KMS-11 (cell line): ENCODE measurements at regions not wholly inside any gene's neighbourhood (a gene's known extent, or its start where the extent isn't known, plus 50 kb on each side); places are given as distances from the start of the nearest gene placed in this dataset.

Experiments used
- H2AFZ ChIP-seq: fragments of 200-600 bp; sonication (generic); 2 replicates; pipeline ENCODE4 v1.6.1; 2016; ENCODE audit warnings: antibody characterized with exemption, mixed run types, low read depth
- H3K27ac ChIP-seq: fragments of 200-600 bp; sonication (generic); 2 replicates; pipeline ENCODE4 v1.6.1; 2016; ENCODE audit warnings: mild to moderate bottlenecking, mixed run types
- H3K27me3 ChIP-seq: fragments of 200-600 bp; sonication (generic); 2 replicates; pipeline ENCODE4 v1.6.1; 2017; ENCODE audit warnings: mild to moderate bottlenecking, low read depth, mixed run types, moderate library complexity; ENCODE audit not compliant: insufficient read depth
- H3K36me3 ChIP-seq: fragments of 200-600 bp; sonication (generic); 2 replicates; pipeline ENCODE4 v1.6.1; 2017; ENCODE audit warnings: mild to moderate bottlenecking, mixed run types; ENCODE audit not compliant: insufficient read depth
- H3K4me1 ChIP-seq: fragments of 200-600 bp; sonication (generic); 2 replicates; pipeline ENCODE4 v1.6.1; 2016; ENCODE audit warnings: mild to moderate bottlenecking, low read depth, mixed run types; ENCODE audit not compliant: poor library complexity, severe bottlenecking
- H3K4me2 ChIP-seq: fragments of 200-600 bp; sonication (generic); 2 replicates; pipeline ENCODE4 v1.7.0; 2016; ENCODE audit warnings: mild to moderate bottlenecking, mixed run types
- H3K4me3 ChIP-seq: fragments of 200-600 bp; sonication (generic); IDR thresholded peaks from 2 replicates; pipeline ENCODE4 v1.6.1; 2017; ENCODE audit warnings: low read depth, low read length, mixed read lengths; ENCODE audit not compliant: insufficient read depth
- H3K79me2 ChIP-seq: fragments of 200-600 bp; sonication (generic); 2 replicates; pipeline ENCODE4 v1.6.1; 2016; ENCODE audit warnings: low read depth, mixed run types; ENCODE audit not compliant: insufficient read depth
- H3K9ac ChIP-seq: fragments of 200-600 bp; sonication (generic); 2 replicates; pipeline ENCODE4 v1.6.1; 2016; ENCODE audit warnings: mild to moderate bottlenecking, mixed run types
- H4K20me1 ChIP-seq: fragments of 200-600 bp; sonication (generic); 2 replicates; pipeline ENCODE4 v1.6.1; 2016; ENCODE audit warnings: mild to moderate bottlenecking, mixed run types; ENCODE audit not compliant: insufficient read depth
- CTCF ChIP-seq: fragments of 200-600 bp; sonication (generic); conservative IDR thresholded peaks from 2 replicates; pipeline ENCODE4 v1.6.1; 2017; ENCODE audit warnings: low read depth, mild to moderate bottlenecking, antibody characterized with exemption, low read length, moderate library complexity, mixed read lengths

GRCh38 chr4:137678796-137679195 lies 146.5 kb upstream of the PCDH18 start:
- TF ChIP-seq CTCF: no peak
- Histone ChIP-seq H4K20me1 (no peaks in the 10 kb centered on the region), H2AFZ (no peak overlapping the region), H3K36me3 (no peaks in the 10 kb centered on the region), H3K79me2 (no peaks in the 10 kb centered on the region), H3K4me2 (no peak overlapping the region), H3K4me3 (no peak overlapping the region), H3K27ac (no peak overlapping the region), H3K9ac (no peak overlapping the region), H3K4me1 (no peaks in the 10 kb centered on the region), H3K27me3 (no peaks in the 10 kb centered on the region)

- no peak overlapping the region for H2AFZ ChIP-seq
- H3K27ac ChIP-seq: no peak overlapping the region
- no peaks in the 10 kb centered on the region for H3K4me1 ChIP-seq
- no peaks in the 10 kb centered on the region for H3K79me2 ChIP-seq
- no peaks in the 10 kb centered on the region for H3K27me3 ChIP-seq
- no peak for TF ChIP-seq CTCF
- no peak overlapping the region for H3K9ac ChIP-seq
- no peak overlapping the region for H3K4me2 ChIP-seq
- H4K20me1 ChIP-seq: no peaks in the 10 kb centered on the region
- H3K36me3 ChIP-seq: no peaks in the 10 kb centered on the region
- H3K4me3 ChIP-seq: no peak overlapping the region
Observed at GRCh38 chr4:137677863-137678262, 145.6 kb upstream of the PCDH18 start.

- Histone ChIP-seq H3K27me3 (no peaks in the 10 kb centered on the region), H3K36me3 (no peaks in the 10 kb centered on the region), H3K4me3 (no peak overlapping the region), H3K4me2 (no peak overlapping the region), H3K27ac (no peak overlapping the region), H2AFZ (no peak overlapping the region), H3K79me2 (no peaks in the 10 kb centered on the region), H3K4me1 (no peaks in the 10 kb centered on the region), H3K9ac (no peak overlapping the region), H4K20me1 (no peaks in the 10 kb centered on the region)
- TF ChIP-seq CTCF: no peak
Observed at GRCh38 chr4:137676357-137676998, 144.2 kb upstream of the PCDH18 start.

- no peaks in the 10 kb centered on the region for H3K36me3 ChIP-seq
- H2AFZ ChIP-seq: no peak overlapping the region
- H3K9ac ChIP-seq: no peak overlapping the region
- H3K27me3 ChIP-seq: no peaks in the 10 kb centered on the region
- no peak overlapping the region for H3K4me3 ChIP-seq
- no peak for TF ChIP-seq CTCF
- H3K4me1 ChIP-seq: no peaks in the 10 kb centered on the region
- no peaks in the 10 kb centered on the region for H3K79me2 ChIP-seq
- no peaks in the 10 kb centered on the region for H4K20me1 ChIP-seq
- H3K27ac ChIP-seq: no peak overlapping the region
- H3K4me2 ChIP-seq: no peak overlapping the region
Observed at GRCh38 chr4:137674066-137674465, 141.8 kb upstream of the PCDH18 start.
